GM19043 (cell line): ENCODE measurements at regions not wholly inside any gene's neighbourhood (a gene's known extent, or its start where the extent isn't known, plus 50 kb on each side); places are given as distances from the start of the nearest gene placed in this dataset.
"Not testable (repeated sequence)": the region's sequence is repeated elsewhere in the genome, so short reads cannot be mapped to it uniquely, and the experiment has no call there.

Experiments used
- ATAC-seq: cut with Tn5 transposase; IDR thresholded peaks from one replicate; pipeline ENCODE4 v1.9.1; 2021; ENCODE audit warnings: low read depth; ENCODE audit not compliant: unreplicated experiment

- no peak for ATAC-seq
Observed at GRCh38 chr6:94269256-94269655, 849.9 kb upstream of the EPHA7 start.

DNA sequence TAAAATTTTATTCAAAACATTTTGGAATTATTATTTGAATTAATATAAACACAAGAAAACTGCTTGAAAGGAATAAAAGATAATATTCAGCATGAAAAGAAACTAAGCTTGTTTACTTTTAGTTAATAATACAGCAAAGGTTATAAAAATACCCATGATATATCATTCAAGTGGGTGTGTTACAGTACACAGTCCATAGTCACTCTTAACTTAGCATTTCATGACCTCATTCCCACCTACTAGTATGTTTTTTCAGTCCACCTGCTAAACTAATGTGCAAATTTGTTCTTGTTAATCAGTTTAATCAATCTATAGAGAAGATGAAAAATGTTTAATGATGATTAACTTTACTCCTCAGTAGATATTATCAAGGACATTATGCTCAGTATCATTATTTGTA lies 841.4 kb upstream of the EPHA7 start:
- ATAC-seq: no peak

GRCh38 chr6:94254689-94255088 lies 835.3 kb upstream of the EPHA7 start:
- no peak for ATAC-seq

DNA sequence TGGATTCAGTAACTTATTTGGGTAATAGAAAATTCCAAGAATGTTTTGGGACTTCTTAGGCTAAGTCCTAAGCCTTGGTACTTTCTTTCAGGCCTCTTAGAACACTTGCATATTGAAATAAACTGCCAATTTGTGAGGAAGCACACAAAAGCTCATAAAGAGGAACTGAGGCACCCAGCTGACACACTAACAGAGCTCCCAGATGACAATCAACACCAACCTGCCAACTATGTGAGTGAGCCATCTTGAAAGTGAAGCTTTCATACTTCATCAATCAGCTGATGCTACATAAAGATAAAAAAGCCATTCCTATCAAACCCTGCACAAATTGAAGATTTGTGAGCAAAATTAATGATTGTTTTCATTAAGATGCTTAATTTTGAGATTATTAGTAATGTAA lies 832.5 kb upstream of the EPHA7 start:
- ATAC-seq: no peak

DNA sequence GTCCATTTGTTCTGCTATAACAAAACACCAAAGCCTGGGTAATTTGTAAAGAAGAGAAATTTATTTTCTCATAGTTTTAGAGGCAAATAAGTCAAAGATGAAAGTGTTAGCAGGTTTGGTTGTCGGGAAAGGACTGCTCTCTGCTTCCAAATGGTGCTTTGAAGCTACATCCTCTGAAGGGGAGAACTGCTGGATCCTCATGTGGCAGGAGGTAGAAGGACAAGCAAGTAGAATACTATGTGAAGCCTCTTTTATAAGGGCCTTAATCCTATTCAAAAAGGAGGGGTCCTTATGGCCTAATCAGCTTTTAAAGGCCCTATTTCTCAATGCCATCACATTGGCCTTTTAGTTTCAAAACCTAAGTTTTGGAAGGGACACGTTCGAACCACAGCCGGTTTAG lies 826.0 kb upstream of the EPHA7 start:
- no peak for ATAC-seq

- ATAC-seq: no peak
Observed at GRCh38 chr6:94238868-94239267, 819.5 kb upstream of the EPHA7 start.

GRCh38 chr6:94227741-94228140 lies 808.4 kb upstream of the EPHA7 start:
- no peak for ATAC-seq

DNA sequence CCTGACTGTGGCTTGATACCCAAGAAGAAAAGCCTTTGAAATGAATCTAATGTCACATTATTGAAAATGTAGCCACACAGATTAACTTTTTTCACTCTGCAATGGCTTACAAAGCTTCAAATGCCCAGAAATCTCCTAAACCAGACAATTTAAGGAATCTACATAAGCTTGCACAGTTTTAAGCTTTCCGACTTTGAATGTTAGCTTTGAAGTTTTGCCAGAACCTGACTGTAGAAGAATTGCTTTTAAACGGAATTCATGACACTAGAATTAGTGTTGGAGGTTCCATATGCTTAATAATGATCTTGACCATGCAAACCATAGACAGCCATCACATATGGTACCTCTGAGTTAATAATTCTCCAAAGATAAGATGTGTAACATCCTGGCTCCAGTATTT lies 798.5 kb upstream of the EPHA7 start:
- no peak for ATAC-seq

DNA sequence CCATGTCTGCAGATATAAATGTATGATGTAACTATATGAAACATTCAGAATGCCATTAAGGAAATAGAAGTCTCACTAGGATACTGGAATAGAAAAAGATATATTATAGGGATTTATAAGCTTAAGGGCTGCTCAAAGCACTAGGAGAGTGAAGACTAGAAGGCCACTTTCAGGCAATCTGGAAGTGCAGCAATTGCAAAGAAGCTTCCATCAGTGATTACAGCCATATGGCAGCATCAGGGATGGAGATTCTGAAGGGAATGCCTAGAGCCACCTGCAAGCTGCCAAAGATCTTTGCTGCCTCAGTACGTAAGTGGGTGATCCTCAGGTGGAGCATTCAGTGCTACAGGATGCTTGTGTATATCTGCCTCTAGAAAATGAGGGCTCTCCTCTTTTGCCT lies 796.2 kb upstream of the EPHA7 start:
- ATAC-seq: no peak

DNA sequence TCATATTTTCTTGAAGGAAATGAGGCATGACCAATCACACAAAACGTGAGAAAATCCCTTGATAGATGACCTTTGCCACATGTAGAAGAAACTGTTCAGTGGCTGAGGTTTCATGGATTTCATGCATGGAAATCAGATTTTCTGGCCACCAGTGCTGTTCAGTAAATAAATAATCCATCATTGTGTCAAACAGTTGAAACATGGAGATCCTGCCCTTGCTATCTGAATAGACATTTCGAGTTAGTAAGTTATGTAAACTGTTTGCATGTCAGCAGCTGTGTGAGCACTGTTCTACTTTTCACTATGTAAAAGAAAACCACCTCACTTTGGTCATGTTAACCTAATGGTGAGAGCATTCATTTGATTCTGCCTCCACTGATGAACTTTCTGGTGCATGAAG lies 793.9 kb upstream of the EPHA7 start:
- ATAC-seq: no peak

DNA sequence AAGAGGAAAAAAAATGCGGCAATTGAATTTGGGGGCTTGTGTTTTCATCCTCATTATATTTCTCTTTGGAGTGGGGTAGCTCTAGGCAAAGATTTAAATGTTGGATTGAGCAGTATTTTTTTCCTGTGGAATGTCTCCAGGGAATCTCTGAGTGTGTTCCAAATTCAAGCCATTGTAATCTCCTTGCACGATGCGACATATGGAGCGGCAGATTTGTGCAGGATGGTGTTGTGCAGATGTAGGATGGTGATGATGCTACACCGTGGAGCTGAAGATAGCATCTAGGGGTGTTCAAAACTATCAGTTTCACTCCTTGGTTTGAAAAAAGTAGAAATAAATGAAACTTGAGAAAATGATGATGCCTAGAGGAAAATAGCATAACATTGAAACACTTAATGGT lies 777.5 kb upstream of the EPHA7 start:
- no peak for ATAC-seq

GRCh38 chr6:94190030-94190429 lies 770.7 kb upstream of the EPHA7 start:
- ATAC-seq: no peak

DNA sequence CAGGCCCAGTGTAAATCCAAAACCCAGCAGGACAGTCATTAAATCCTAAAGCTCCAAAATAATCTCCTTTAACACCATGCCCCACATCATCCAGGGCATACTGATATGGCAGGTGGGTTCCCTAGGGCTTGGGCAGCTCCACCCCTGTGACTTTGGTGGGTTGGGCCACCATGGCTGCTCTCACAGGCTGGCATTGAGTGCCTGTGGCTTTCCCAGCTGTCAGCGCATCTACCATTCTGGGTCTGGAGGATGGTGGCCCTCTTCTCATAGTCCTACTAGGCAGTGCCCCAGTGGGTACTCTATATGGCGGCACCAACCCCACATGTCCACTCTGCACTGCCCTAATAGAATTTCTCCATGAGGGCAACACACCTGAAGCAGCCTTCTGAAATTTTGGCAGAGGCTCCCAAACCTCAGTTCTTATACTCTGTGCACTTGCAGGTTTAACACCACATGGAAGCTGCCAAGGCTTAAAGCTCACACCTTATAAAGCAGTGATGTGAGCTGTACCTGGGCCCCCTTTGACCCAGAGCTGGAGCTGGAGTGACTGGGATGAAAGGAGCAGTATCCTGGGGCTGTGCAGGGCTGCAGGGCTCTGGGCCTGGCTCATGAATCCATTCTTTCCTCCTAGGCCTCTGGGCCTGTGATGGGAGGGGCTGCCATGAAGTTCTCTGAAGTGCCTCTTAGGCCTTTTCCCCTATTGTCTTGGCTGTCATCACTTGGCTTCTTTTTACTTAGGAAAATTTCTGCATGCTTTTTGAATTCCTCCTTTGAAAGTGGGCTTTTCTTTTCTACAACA lies 765.5 kb upstream of the EPHA7 start:
- no peak for ATAC-seq

- ATAC-seq: no peak
Observed at GRCh38 chr6:94177429-94177828, 758.1 kb upstream of the EPHA7 start.

- ATAC-seq: no peak
Observed at GRCh38 chr6:94175465-94175864, 756.1 kb upstream of the EPHA7 start.

GRCh38 chr6:94163877-94164276 lies 744.5 kb upstream of the EPHA7 start:
- ATAC-seq: no peak

- no peak for ATAC-seq
Observed at GRCh38 chr6:94150886-94151285, 731.5 kb upstream of the EPHA7 start.

GRCh38 chr6:94144807-94145206 lies 725.4 kb upstream of the EPHA7 start:
- no peak for ATAC-seq

DNA sequence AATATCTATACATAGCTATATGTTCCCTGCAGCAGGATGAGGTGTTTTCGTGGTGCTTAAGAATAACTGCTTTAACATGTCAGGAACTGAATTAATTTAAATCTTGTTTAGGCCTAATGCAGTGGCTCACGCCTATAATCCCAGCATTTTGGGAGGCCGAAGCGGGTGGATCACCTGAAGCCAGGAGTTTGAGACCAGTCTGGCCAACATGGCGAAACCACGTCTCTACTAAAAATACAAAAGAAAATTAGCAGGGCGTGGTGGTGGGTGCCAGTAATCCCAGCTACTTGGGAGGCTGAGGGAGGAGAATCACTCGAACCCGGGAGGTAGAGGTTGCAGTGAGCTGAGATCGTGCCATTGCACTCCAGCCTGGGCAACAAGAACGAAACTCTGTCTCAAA lies 717.8 kb upstream of the EPHA7 start:
- not testable (repeated sequence) for ATAC-seq

GRCh38 chr6:94133106-94133505 lies 713.7 kb upstream of the EPHA7 start:
- no peak for ATAC-seq

- no peak for ATAC-seq
Observed at GRCh38 chr6:94131271-94131670, 711.9 kb upstream of the EPHA7 start.

- ATAC-seq: no peak
Observed at GRCh38 chr6:94130478-94130877, 711.1 kb upstream of the EPHA7 start.

DNA sequence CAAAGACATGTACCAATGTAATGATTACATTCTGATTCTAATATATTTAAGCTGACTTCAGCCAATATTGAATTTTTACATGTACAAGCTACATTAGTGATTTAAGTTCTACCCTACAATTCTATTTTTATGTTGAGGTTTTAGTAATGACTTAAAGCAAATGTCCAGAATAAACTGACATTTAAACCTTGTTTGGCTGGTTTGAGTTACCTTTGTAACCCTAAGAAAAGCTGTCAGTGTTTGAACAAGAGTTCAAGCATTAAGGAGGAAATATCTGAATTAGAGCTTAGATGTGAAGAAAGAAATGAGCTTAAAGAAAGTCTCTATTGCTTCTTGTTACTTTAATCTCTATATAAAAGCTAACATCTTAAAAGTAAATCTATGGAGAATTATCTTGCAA lies 710.6 kb upstream of the EPHA7 start:
- ATAC-seq: no peak
